ENCODE measurements at regions not wholly inside any gene's neighbourhood (a gene's known extent, or its start where the extent isn't known, plus 50 kb on each side); places are given as distances from the start of the nearest gene placed in this dataset.

DNA sequence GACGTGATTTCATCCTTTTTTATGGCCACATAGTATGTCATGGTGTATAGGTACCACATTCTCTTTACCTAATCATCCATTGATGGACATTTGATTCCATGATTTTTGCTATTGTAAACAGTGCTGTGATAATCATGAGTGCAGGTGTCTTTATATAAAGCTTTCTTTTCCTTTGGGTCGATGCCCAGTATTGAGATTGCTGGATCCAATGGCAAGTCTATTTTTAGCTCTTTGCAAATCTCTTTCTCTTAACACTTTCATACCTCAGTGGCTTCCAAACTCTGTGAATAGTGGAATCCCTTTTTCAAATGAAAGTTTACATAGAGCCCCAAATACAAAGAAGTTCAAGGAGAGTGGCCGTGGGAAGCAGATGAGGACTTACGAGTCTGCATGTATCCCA is 105.8 kb upstream of the SPTLC3 start:
- Histone ChIP-seq H4K8ac (ENCODE audit: extremely low read depth, insufficient read depth, low read length) (no peak overlapping the region), H2AK5ac (ENCODE audit: low read depth, low read length) (no peak overlapping the region), H2BK5ac (ENCODE audit: low read depth, low read length) (no peak overlapping the region), H3K4me1 (replicated peaks in 1 of 4; ENCODE audit: control insufficient read depth in 3 of 4, insufficient read depth in 4 of 4, low read length in 3 of 4) (no peaks in the 10 kb centered on the region), H4K5ac (ENCODE audit: insufficient read length, low read depth, low read length) (no peak overlapping the region), H3K27ac (ENCODE audit: low read depth, low read length) (no peak overlapping the region), H3K4me3 (ENCODE audit: extremely low read depth in 1 of 4, insufficient read depth in 2 of 4, low read depth in 3 of 4, low read length in 4 of 4) (no peak overlapping the region), H3K36me3 (ENCODE audit: control insufficient read depth in 2 of 4, insufficient read depth in 4 of 4, low read length in 3 of 4) (no peaks in the 10 kb centered on the region), H2BK15ac (ENCODE audit: low read length) (no peak overlapping the region), H4K20me1 (replicated peaks in 1 of 2; ENCODE audit: control insufficient read depth in 1 of 2, insufficient read depth in 2 of 2, low read length in 2 of 2) (no peaks in the 10 kb centered on the region), H3K9me3 (ENCODE audit: insufficient read depth in 2 of 2, low read depth in 1 of 2, low read length in 1 of 2) (no peaks in the 10 kb centered on the region), H2BK12ac (ENCODE audit: low read depth, low read length) (no peak overlapping the region), H3K4ac (replicated peaks; ENCODE audit: insufficient read length, low read depth, low read length) (no peak overlapping the region), H3K56ac (replicated peaks; ENCODE audit: insufficient read length, low read depth, low read length) (no peak overlapping the region), H3K27me3 (replicated peaks in 1 of 4; ENCODE audit: control insufficient read depth in 3 of 4, extremely low read depth in 1 of 4, insufficient read depth in 3 of 4, low read length in 3 of 4) (peaks cover 0 to 1% (median 0%) of the 10 kb centered on the region in 4 experiments; a peak in 1 of 7 replicates), H3K79me2 (ENCODE audit: control insufficient read depth in 1 of 2, insufficient read depth in 2 of 2, low read length in 2 of 2) (no peaks in the 10 kb centered on the region), H3K23me2 (ENCODE audit: low read depth, low read length) (no peaks in the 10 kb centered on the region), H3K14ac (ENCODE audit: insufficient read length) (no peak overlapping the region), H3K18ac (ENCODE audit: extremely low read depth, low read length) (no peak overlapping the region), H2AFZ (ENCODE audit: low read length) (no peak overlapping the region), H3K23ac (ENCODE audit: insufficient read length) (no peak overlapping the region), H2BK20ac (ENCODE audit: low read length) (no peak overlapping the region), H4K91ac (replicated peaks; ENCODE audit: insufficient read length, low read length) (no peak overlapping the region), H3K4me2 (ENCODE audit: insufficient read depth in 1 of 2, low read depth in 2 of 2, low read length in 2 of 2) (no peak overlapping the region), H3K79me1 (ENCODE audit: low read depth, low read length) (no peaks in the 10 kb centered on the region), H2BK120ac (replicated peaks; ENCODE audit: low read depth, low read length) (no peak overlapping the region), H3K9ac (replicated peaks in 1 of 4; ENCODE audit: extremely low read depth in 1 of 4, low read depth in 3 of 4, low read length in 3 of 4) (no peak overlapping the region)
- CTCF ChIA-PET (ENCODE audit: partially characterized antibody): interaction anchor here (2.0 kb wide), 1 partner anchor 21 kb away, joined by 5 read pairs; no protein-coding TSS in a partner anchor
- POLR2A ChIA-PET (ENCODE audit: partially characterized antibody): no interaction called here
- DNase-seq (ENCODE audit: low read depth in 1 of 2, low spot score in 2 of 2): no peak
- FAIRE-seq: no peak
- TF ChIP-seq TAF1 (IDR thresholded peaks at IDR 0.05; ENCODE audit: low read depth, low read length) (no peak), GTF2F1 (IDR thresholded peaks at IDR 0.05; ENCODE audit: borderline replicate concordance, low read depth, low read length) (no peak), KDM4A (IDR thresholded peaks at IDR 0.05; ENCODE audit: low read depth, low read length, severe bottlenecking) (no peak), SUZ12 (IDR thresholded peaks at IDR 0.05; ENCODE audit: low read length) (no peak), HDAC6 (IDR thresholded peaks at IDR 0.05; ENCODE audit: low read depth, low read length) (no peak), SP2 (IDR thresholded peaks at IDR 0.05; ENCODE audit: low read length) (no peak), MAFK (IDR thresholded peaks at IDR 0.05; ENCODE audit: low read depth, low read length) (no peak)
- WGBS, 2 experiments (ENCODE audit: extremely low coverage in 1 of 2, insufficient coverage in 1 of 2, insufficient read length in 1 of 2, insufficient replicate concordance in 2 of 2, low coverage in 1 of 2, low lambda C conversion rate in 2 of 2, missing lambda C conversion rate in 1 of 2): 95% methylated on average over 4 of the region's 4 CpGs; no CpG with 5 or more reads in 1 of the 2 experiments

Measured in H1 (cell line).